Naive thymus-derived CD8-positive, alpha-beta T cell (primary cell): ENCODE measurements at regions not wholly inside any gene's neighbourhood (a gene's known extent, or its start where the extent isn't known, plus 50 kb on each side); places are given as distances from the start of the nearest gene placed in this dataset.
A peak's percentile ranks its signal among the peaks of the same experiment; 100 is the strongest.

Source experiments
- ATAC-seq, 2 donors: fragments of 150-1000 bp; cut with Tn5 transposase in 1 of 2; sonication (Bioruptor Pico), chemical (Tn5 transposase) in 1 of 2; 1 replicate in 1 of 2; 2 replicates in 1 of 2; pipeline ENCODE4 v1.10.0; 2021; ENCODE audit warnings: mild to moderate bottlenecking in 2 of 2, moderate library complexity in 2 of 2
- POLR2A ChIA-PET: fragments of 350-600 bp; sonication (Branson Sonifier 250); formaldehyde crosslinking; loops from one replicate; lab custom pipeline; 2021; ENCODE audit warnings: antibody characterized with exemption; lab: Charles Lee
- DNase-seq, 10 donors: peaks; one replicate each; pipeline versions ENCODE4 v3.0.0 to v3.0.0-alpha.2; 2020 to 2022
- H3K27ac Mint-ChIP-seq, 10 donors: one replicate each; pipeline ENCODE4 v1.8.0; 2020 to 2022; ENCODE audit warnings: mild to moderate bottlenecking in 10 of 10, mixed read lengths in 10 of 10, moderate library complexity in 4 of 10, inconsistent platforms in 1 of 10
- H3K27me3 Mint-ChIP-seq, 5 donors: one replicate each; pipeline ENCODE4 v1.8.0; 2021 to 2022; ENCODE audit warnings: mixed read lengths in 5 of 5
- H3K36me3 Mint-ChIP-seq, 3 donors: one replicate each; pipeline ENCODE4 v1.8.0; 2020 to 2022; ENCODE audit warnings: mixed read lengths in 3 of 3, mild to moderate bottlenecking in 2 of 3, inconsistent platforms in 1 of 3
- H3K4me1 Mint-ChIP-seq, 4 donors: one replicate each; pipeline ENCODE4 v1.8.0; 2021 to 2022; ENCODE audit warnings: mixed read lengths in 4 of 4
- H3K4me3 Mint-ChIP-seq, 10 donors: one replicate each; pipeline ENCODE4 v1.8.0; 2020 to 2022; ENCODE audit warnings: mild to moderate bottlenecking in 10 of 10, mixed read lengths in 10 of 10, moderate library complexity in 6 of 10, inconsistent platforms in 1 of 10
- H3K9me3 Mint-ChIP-seq, 9 donors: one replicate each; pipeline ENCODE4 v1.8.0; 2020 to 2022; ENCODE audit warnings: mixed read lengths in 9 of 9, mild to moderate bottlenecking in 3 of 9, inconsistent platforms in 1 of 9, moderate library complexity in 1 of 9

DNA sequence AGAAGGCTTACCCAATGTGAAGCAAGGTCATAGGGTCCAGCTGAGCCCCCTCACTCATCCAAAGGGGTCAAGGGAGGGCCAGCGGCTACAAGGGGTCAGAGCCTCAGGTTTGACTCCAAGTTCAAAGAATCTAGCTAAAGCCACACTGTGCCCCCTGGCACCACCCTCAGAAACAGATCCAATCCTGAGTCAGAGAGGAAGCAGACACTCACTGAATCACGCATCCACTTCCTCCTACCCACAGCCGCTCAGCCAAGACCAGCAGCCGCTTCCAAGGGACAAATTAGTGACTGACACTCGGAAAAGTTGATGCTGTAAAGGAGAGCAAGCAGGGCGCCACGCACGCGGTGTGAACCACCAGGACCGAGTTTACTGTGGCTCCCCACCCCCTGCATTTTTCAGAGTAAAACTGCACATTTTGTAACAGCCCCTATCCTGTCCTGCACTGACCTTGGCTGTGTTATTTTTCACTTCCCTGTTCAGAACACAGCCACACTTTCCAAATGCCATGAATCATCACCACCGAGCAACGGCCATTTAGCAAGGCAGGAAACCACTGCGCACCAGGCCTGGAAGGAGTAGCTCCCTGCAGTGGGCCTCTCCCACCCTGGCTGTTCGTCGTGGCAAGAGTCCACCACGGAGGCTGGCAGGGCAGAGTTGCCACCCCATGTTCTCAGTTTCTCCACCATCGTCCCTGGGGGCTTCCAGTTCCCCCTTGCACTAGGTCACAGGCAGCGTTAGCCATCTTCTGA, 147.8 kb downstream of the TOMM20 start:
- H3K27ac Mint-ChIP-seq, result peak overlapping the region in 9 of 10 donors; percentile 7 to 94 (median 75)
- no peaks in the 10 kb centered on the region for H3K9me3 Mint-ChIP-seq
- H3K4me3 Mint-ChIP-seq, result peak overlapping the region in 9 of 10 donors; percentile 15 to 70 (median 60)
- DNase-seq, result peak in 2 of 10 donors; percentile 12 to 41
- peaks cover 28 to 77% (median 44%) of the 10 kb centered on the region in 4 donors for H3K4me1 Mint-ChIP-seq
- ATAC-seq, result peak; percentile 69 to 70
- H3K27me3 Mint-ChIP-seq, result no peaks in the 10 kb centered on the region
- POLR2A ChIA-PET, result interaction anchor here (0.6 to 1.6 kb wide), 9 partner anchors 9 to 464 kb away, joined by 3 to 6 read pairs (median 3); no protein-coding TSS in a partner anchor
- H3K36me3 Mint-ChIP-seq, result no peaks in the 10 kb centered on the region

DNA sequence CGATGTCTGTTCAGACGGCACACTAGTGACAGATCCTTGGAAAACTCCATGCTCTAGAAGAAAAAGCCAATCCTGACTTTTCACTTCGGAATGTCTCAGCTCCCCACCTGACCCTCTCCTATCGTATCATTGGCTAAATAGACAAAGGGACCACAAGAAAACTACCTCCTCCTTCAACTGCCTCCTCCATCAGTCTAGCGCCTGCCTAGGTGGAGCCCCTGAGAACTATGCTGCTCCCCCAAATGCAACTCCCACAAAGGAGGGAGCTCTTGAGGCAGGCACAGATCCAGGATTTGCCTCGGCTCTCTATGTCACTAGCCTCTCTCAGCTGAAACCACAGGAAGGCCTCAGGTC, 148.4 kb downstream of the TOMM20 start:
- ATAC-seq, result peak; percentile 5 to 23
- H3K27me3 Mint-ChIP-seq, result no peaks in the 10 kb centered on the region
- H3K36me3 Mint-ChIP-seq, result no peaks in the 10 kb centered on the region
- peak overlapping the region in 7 of 10 donors; percentile 36 to 94 (median 79) for H3K27ac Mint-ChIP-seq
- peak overlapping the region in 9 of 10 donors; percentile 15 to 70 (median 60) for H3K4me3 Mint-ChIP-seq
- DNase-seq, result no peak
- POLR2A ChIA-PET, result interaction anchor here (0.6 to 2.0 kb wide), 11 partner anchors 9 to 370 kb away, joined by 3 to 7 read pairs (median 4); partner anchors contain the start of gene IRF2BP2
- no peaks in the 10 kb centered on the region for H3K9me3 Mint-ChIP-seq
- H3K4me1 Mint-ChIP-seq, result peaks cover 30 to 79% (median 44%) of the 10 kb centered on the region in 4 donors

DNA sequence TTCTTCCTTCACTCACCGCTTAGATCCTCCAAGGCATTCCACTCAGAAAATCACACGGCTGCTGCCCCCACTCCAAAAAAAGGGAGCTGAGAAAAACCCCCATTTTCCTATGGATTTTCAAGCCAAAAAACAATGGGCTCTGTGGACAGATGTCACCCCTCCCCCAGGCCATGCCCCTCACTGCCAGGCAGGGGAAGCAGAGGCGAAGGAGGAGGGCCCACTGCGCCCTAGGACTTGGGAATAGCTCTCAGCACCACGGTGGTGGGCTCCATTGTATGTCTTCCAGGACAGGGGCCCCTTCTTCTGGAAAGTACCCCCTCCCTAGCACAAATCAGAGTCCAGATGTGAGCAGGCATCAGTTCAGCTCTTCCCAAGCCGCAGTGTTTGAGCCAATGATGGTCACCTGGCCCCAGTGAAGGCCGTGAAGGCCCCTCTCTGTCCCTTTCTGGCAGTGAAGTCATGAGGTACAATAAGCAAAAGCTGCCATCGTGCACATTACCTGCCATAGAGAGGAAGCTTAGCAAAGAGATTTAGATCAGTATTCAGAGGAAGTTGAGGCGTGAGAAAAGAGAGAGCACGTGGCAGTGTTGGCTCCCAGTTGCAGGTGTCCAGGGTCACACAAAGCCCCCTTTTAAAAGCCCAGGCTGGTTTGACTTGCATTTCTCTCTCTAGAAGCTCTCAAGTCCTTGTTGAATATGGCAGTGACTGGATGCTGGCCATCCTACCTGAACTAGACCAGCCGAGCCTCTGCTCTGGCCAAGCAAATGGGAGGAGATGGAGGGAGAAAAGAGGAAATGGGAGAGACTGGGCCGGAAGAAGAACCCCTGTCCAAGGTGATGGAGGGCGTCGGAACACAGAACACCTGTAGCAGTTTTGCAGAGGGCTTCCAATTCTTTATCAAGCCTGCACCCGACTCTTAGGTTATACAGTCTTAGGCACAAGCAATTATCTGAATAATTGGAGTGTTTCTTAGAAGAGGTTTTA, 149.0 kb downstream of the TOMM20 start:
- Mint-ChIP-seq H3K27me3 (no peaks in the 10 kb centered on the region), H3K4me1 (peaks cover 32 to 83% (median 44%) of the 10 kb centered on the region in 4 donors)
- ATAC-seq, result no peak

DNA sequence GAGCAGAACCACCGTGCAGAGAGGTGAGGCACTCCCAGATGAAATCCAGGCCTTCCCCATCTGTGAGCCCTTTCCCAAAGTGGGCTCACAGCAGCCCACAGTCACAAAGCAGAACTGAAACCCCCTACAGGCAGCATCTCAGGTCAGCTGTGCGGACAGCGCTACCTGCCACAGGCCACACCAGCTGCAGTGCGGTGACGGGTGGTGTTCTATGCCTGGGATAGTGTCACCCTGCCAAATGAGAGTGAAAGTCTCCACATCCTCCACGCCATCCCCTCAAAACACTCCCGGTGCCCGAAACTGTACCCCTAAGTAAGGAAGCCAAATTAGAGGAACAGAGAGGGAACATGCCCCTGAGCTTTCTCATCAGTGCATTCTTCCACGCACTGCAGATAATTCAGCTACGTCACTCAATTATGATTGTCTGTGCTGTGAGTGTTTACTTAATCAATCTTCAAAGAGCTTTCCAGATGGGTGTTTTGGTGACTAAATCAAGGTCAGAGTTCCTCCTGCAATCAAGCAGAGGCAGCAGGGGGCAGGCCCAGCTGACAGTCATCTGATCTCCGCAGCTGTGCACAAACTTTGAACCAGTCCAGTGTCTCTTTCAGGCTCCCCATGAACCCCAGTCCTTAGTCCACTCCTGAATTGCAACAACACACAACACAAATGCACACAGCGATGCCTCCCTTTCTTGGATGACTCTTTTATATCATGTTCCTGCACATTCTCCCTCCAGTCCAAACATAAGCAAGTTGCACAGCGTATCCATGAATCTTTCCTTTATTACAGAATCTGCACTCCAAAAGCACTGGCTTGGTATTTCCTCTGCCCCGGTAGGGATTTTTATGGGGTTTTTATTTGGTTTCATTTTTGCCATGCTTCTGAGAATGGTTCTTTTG, 150.0 kb downstream of the TOMM20 start:
- peak in 1 of 10 donors; percentile 42 for DNase-seq
- Mint-ChIP-seq H3K36me3 (no peaks in the 10 kb centered on the region), H3K4me1 (peaks cover 30 to 75% (median 42%) of the 10 kb centered on the region in 4 donors), H3K9me3 (no peaks in the 10 kb centered on the region), H3K27me3 (no peaks in the 10 kb centered on the region), H3K4me3 (peak overlapping the region; percentile 6 to 82 (median 68)), H3K27ac (peak overlapping the region; percentile 51 to 94 (median 82))
- ATAC-seq, result peak; percentile 56 to 64
- POLR2A ChIA-PET, result interaction anchor here (0.7 to 2.4 kb wide), 6 partner anchors 12 to 368 kb away, joined by 3 to 8 read pairs (median 4); partner anchors contain the start of gene IRF2BP2

More for the DNA sequence above, 149.0 kb downstream of the TOMM20 start:
- peak overlapping the region; percentile 51 to 94 (median 82) for H3K27ac Mint-ChIP-seq
- POLR2A ChIA-PET, result interaction anchor here (0.6 to 2.0 kb wide), 11 partner anchors 8 to 369 kb away, joined by 3 to 7 read pairs (median 4); partner anchors contain the start of gene IRF2BP2
- no peaks in the 10 kb centered on the region for H3K9me3 Mint-ChIP-seq
- DNase-seq, result no peak
- no peaks in the 10 kb centered on the region for H3K36me3 Mint-ChIP-seq
- H3K4me3 Mint-ChIP-seq, result peak overlapping the region; percentile 6 to 82 (median 70)

DNA sequence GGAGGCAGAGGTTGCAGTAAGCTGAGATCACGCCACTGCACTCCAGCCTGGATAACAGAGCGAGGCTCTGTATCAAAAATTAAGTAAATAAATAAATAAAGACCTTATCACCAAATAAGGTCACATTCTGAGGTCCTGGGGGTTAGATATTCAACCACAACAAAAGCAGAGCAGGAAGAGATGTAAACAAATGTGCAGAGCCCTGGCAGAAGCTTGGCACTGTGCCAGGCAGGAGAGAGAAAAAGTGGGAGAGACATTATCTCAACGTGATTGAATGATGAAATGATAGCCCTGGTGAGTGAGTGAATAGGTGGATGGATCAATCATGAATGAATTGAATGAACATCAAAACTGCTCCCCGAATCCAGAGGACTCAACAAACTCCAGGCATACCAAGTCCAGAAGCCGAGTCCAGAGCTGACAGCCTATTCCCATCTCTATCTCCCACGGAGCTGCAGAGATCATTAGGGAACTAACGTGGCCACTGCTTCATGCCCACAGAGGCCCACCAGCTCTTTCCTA, 150.7 kb downstream of the TOMM20 start:
- POLR2A ChIA-PET, result interaction anchor here (2.0 to 2.4 kb wide), 2 partner anchors 12 to 133 kb away, joined by 4 to 8 read pairs; no protein-coding TSS in a partner anchor
- DNase-seq, result no peak
- H3K27ac Mint-ChIP-seq, result peak overlapping the region in 9 of 10 donors; percentile 9 to 94 (median 52)
- H3K4me1 Mint-ChIP-seq, result peaks cover 30 to 79% (median 42%) of the 10 kb centered on the region in 4 donors
- H3K9me3 Mint-ChIP-seq, result no peaks in the 10 kb centered on the region
- no peaks in the 10 kb centered on the region for H3K27me3 Mint-ChIP-seq
- H3K4me3 Mint-ChIP-seq, result peak overlapping the region in 4 of 10 donors; percentile 51 to 77 (median 68)
- H3K36me3 Mint-ChIP-seq, result no peaks in the 10 kb centered on the region
- ATAC-seq, result no peak

DNA sequence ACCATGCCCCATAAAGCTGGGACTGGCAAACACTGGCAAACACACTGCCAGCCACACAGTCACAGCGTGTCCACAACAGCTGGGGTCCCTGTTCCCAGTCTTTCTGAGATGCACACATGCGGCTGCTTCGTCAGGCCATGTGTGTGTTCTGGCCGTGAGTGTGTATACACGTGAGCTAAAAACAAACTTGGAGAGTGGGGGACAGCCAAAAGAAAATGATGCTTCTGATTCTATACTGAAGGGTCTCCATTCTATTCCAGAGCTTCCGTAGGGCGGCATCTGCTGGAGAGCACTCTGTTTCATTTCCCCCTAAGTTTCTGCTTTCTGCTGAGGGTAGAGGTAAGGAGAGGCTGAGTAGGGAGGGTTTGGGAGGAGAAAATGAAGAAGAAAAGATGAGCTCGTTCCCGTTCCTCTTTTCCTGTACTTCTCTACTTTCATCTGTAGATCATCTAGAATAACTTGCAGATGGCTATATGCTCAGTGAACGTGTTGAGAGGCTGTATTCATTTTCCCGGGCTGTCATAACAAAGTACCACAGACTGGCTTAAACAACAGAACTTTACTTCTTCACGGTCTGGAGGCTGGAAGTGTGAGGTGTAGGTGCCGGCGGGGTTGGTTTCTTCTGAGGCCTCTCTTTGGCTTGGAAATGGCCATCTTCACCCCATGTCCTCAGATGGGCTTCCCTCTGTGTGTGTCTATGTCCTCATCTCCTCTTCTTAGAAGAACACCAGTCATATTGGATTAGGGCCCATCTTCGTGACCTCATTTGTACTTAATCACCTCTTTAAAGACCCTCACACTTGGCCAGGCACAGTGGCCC, 151.6 kb downstream of the TOMM20 start:
- DNase-seq (no peak), ATAC-seq (no peak)
- H3K4me3 Mint-ChIP-seq, result no peak overlapping the region
- H3K27ac Mint-ChIP-seq, result peak overlapping the region in 7 of 10 donors; percentile 1 to 66 (median 27)
- no peaks in the 10 kb centered on the region for H3K27me3 Mint-ChIP-seq
- H3K9me3 Mint-ChIP-seq, result no peaks in the 10 kb centered on the region
- POLR2A ChIA-PET, result interaction anchor here (1.2 to 2.4 kb wide), 2 partner anchors 11 to 368 kb away, joined by 3 to 8 read pairs; no protein-coding TSS in a partner anchor
- H3K36me3 Mint-ChIP-seq, result no peaks in the 10 kb centered on the region
- peaks cover 31 to 81% (median 43%) of the 10 kb centered on the region in 4 donors for H3K4me1 Mint-ChIP-seq

DNA sequence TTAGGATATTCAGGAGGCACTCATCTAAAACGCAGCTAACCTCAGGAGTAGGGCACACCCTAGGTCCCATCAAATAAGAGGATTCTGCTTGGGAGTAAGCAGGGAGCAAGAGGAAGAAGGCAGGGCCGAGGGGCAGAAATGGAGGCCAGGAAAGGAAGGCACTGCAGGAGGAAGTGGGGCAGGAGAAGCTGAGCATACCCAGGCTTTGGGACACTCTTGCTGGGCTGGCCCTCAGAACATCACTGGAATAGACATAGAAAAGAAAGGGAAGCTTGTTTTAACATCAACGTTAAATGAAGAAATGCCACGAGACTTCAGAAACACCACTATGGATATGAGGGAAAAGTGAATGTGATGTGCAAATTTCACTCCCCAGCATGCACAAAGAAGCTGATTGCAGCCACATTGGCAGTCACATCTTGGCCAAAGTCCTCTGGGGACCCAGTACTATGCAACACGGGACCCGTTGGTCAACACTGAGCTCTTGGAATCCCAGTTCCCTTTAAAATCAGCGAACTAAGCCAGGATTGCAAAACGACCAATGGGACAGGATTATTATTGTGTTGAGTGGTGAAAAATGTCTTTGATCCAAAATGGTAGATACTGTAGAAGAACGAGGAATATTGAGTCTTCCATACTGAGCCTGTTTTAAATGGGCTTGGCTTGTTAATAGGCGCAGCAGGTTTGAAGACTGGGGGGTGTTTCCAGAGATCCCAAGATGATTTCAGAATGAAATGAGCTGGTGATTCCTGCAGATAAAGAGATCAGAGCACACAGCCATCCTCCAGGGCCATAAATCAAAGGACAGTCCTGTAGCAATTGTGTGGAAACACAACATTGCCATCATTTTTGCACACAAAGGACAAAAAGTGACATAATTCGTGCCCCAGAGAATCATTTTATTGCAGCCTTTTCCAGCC, 152.4 kb downstream of the TOMM20 start:
- no peak for ATAC-seq
- no peak overlapping the region for H3K4me3 Mint-ChIP-seq
- no peaks in the 10 kb centered on the region for H3K9me3 Mint-ChIP-seq
- peaks cover 38 to 81% (median 49%) of the 10 kb centered on the region in 4 donors for H3K4me1 Mint-ChIP-seq
- DNase-seq, result no peak
- POLR2A ChIA-PET, result interaction anchor here (0.6 to 2.4 kb wide), 5 partner anchors 10 to 368 kb away, joined by 3 to 8 read pairs (median 3); no protein-coding TSS in a partner anchor
- H3K27me3 Mint-ChIP-seq, result no peaks in the 10 kb centered on the region
- no peaks in the 10 kb centered on the region for H3K36me3 Mint-ChIP-seq
- H3K27ac Mint-ChIP-seq, result peak overlapping the region in 1 of 10 donors; percentile 66

DNA sequence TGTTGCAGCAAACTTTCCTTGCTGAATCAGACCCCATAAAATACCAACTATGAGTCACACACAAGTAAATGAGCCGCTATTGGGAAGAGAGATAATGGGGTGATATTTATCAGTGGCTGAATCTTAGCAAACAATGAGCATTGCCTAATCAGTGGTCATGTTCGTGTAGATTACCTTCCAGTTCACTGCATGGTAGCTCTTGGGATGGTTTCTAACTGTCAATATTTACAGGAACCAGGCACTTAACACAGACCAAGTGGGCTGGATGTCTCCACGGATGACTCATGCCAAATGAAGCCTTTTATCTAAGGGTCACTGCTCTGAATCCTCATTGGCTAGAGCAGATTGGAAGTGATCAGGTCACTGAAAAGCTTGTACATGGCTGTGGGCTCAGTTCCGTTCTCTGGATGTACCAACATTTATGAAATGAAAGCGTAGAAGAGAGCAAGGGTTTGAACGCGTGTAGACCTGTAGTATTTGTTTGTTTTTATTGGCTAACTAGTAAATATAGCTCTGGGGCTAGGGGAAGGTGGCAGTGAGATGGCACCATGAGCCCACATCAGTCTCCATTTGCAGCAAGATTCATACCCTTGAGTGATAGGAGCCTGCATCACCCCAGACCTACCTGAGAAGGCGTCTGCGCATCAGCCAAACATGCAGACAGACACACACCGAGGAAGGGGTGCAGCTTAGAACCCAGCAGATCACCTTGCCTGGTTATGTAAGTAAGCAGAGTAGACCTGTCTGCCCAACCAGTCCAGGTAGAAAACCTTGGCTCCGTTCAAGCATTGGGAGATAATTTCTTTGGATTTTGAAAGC, 153.3 kb downstream of the TOMM20 start:
- ATAC-seq, result no peak
- no peak overlapping the region for H3K4me3 Mint-ChIP-seq

More for the DNA sequence above, 153.3 kb downstream of the TOMM20 start:
- DNase-seq, result no peak
- H3K9me3 Mint-ChIP-seq, result no peaks in the 10 kb centered on the region
- POLR2A ChIA-PET, result interaction anchor here (0.7 to 1.6 kb wide), 6 partner anchors 8 to 367 kb away, joined by 3 to 5 read pairs (median 3); no protein-coding TSS in a partner anchor
- H3K27ac Mint-ChIP-seq, result peak overlapping the region in 2 of 10 donors; percentile 4 to 54
- H3K36me3 Mint-ChIP-seq, result no peaks in the 10 kb centered on the region
- H3K27me3 Mint-ChIP-seq, result no peaks in the 10 kb centered on the region
- peaks cover 30 to 81% (median 48%) of the 10 kb centered on the region in 4 donors for H3K4me1 Mint-ChIP-seq
